NCI-H82 (cell line): ENCODE measurements at regions not wholly inside any gene's neighbourhood (a gene's known extent, or its start where the extent isn't known, plus 50 kb on each side); places are given as distances from the start of the nearest gene placed in this dataset.
"Not testable (repeated sequence)": the region's sequence is repeated elsewhere in the genome, so short reads cannot be mapped to it uniquely, and the experiment has no call there.

Source experiments
- DNase-seq: peaks from one replicate; lab custom pipeline; 2025; lab: John Stamatoyannopoulos, UW

- DNase-seq, result no peak
Measured at GRCh38 chr7:101146-102046, 91.0 kb upstream of the FAM20C start.

DNA sequence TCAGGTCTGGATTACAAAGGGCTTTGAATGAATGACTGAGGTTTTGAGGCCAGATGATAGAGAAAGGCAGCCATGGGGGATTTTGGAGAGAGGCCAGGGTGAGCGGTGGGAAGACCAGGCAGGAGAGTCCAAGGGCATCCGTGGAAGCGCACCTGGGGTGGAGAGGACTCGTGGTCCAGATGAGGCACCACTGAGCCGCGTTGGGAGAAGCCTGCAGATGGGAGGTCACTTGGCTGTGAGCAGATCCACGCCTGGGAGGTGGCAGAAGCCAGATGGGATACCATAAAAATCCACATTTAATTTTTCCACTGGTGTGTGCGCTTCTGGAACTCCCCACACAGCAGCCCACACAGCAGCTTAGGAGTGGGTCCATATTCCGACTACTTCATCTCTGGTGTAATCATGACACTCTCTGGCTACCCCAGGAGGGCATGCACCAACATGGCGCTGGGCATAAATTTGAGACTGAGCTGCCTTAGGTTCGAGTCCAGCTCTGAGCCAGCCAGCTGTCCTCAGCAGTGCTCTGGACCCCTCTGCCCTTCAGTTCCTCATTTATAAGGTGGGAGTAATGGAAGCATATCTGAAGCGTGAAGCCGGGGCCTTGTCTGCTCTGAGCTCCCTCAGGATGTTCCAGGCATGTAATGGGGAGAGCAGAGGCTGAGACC, 90.2 kb upstream of the FAM20C start:
- DNase-seq, result no peak

GRCh38 chr7:102721-103120, 89.7 kb upstream of the FAM20C start:
- no peak for DNase-seq

DNA sequence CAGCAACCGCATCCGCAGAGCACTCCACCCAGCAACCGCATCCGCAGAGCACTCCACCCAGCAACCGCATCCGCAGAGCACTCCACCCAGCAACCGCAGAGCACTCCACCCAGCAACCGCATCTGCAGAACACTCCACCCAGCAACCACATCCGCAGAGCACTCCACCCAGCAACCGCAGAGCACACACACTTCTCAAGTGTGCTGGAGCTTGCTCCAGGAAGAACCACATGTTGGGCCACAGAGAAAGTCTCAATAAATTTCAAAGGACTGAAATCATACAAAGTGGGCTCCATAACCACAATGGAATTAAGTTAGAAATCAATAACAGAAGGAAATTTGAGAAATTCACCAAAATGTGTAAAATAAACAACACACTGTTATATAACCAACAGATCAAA, 88.4 kb upstream of the FAM20C start:
- DNase-seq, result not testable (repeated sequence)

DNA sequence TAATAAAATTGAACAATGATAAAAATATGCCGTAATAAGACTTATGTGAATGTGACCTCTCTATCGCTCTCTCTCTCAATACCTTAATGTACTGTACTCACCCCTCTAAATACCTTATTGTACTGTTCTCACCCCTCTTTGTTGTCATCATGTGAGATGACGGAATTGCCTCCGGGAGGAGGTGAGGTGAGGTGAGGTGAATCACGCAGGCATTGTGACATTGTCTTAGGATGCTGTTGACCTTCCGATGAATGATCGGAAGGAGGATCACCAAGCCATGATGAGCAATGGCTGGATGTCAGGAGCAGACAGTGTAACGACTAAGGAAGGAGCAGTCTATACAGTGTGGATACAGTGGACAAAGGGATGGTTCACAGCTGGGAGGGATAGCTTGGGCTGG, 87.4 kb upstream of the FAM20C start:
- DNase-seq, result no peak

DNA sequence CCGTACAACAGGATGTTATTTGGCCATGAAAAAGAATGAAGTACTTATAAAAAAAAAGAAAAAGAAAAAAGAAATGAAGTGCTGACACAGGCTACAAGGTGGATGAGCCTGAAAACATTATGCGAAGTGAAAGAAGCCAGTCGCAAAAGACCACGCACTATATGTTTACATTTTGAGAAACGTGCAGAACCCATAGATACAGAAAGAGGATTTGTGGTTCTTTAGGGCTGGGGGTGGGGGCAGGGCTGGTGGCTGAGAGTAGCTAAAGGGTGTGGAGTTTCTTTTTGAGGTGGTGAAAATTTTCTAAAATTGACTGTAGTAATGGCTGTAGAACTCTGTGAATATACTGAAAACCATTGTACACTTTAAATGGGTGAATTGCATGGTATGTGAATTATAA, 86.0 kb upstream of the FAM20C start:
- DNase-seq, result no peak

DNA sequence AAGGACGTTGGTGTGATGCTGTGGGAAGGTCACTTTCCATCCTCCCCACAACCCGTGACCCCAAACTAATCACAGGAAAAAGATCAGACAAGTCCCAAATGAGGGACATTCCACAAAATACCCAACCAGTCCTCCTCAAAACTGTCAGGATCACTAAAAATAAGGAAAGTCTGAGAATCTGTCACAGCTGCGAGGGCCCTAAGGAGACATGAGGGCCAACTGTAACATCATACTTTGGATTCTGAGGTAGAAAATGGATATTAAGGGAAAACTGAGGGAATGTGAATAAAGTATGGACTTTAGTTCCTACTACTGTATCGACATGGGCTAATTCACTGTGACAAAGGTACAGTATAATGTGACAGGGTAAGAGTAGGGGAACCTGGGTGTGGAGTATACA, 85.1 kb upstream of the FAM20C start:
- DNase-seq, result no peak

GRCh38 chr7:107907-108306, 84.5 kb upstream of the FAM20C start:
- no peak for DNase-seq

GRCh38 chr7:109094-109493, 83.3 kb upstream of the FAM20C start:
- no peak for DNase-seq

GRCh38 chr7:109898-110556, 82.3 kb upstream of the FAM20C start:
- DNase-seq, result no peak

DNA sequence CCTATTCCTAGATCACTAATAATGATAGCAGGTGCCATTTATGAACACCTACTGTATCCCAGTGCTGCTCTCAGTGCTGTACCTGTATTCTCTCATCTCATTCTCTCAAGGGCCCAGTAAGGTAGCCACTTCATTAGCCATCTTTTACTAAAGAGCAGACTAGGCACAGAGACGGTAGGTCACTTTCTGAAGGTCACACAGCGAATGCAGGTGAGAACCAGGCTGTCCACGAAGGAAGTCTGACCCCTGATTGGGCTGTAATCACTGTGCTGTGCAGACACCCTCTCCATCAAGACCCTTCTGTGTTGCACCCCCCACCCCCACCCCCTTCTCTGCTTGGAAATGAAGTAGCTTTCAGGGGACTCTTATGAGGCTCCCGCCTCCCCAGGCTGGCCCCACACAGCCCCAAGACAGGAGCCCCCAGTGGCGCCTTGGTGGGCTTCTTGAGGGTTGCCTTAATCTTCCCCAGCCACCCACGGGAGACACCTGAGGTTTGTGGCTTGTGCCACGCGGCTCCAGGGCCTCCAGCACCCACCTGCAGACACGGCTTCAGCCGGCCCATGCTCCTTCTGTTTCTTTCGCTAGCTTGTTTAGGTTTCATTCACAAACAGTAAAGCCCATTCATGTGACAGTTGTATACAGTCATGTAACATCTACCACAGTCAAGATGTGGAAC, 81.7 kb upstream of the FAM20C start:
- no peak for DNase-seq

GRCh38 chr7:111591-111990, 80.8 kb upstream of the FAM20C start:
- no peak for DNase-seq

GRCh38 chr7:112881-113280, 79.5 kb upstream of the FAM20C start:
- DNase-seq, result no peak

DNA sequence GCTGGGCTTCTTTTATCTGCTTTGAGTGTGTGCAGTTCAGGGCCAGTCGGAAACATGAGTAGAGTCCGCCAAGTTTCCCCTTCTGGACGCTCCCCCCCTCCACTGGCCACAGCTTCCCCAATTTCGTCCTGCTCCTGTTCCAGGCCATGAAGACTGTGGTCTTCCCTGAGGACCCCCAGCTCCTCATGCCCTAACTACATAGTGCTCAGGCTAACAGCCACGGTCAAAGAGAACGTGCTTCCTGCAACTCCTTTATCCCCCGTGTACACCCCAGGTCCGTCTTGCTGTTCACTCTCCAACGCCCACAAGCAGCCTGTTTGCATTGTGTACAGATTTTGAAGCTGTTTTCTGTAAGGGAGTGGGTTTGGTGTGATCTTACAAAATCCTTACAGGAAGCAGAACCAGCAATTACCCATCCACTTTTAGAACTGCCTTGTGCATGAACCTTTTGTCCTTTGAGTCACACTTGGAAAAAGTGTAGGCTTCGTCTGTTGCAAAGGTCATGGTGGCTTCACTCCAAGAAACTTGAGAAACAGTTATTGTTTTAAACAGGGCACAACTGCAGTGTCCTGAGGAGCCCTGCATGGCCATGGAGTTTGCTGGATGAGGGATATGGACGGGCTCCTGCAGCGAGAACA, 77.0 kb upstream of the FAM20C start:
- no peak for DNase-seq

GRCh38 chr7:116188-116981, 76.0 kb upstream of the FAM20C start:
- no peak for DNase-seq

DNA sequence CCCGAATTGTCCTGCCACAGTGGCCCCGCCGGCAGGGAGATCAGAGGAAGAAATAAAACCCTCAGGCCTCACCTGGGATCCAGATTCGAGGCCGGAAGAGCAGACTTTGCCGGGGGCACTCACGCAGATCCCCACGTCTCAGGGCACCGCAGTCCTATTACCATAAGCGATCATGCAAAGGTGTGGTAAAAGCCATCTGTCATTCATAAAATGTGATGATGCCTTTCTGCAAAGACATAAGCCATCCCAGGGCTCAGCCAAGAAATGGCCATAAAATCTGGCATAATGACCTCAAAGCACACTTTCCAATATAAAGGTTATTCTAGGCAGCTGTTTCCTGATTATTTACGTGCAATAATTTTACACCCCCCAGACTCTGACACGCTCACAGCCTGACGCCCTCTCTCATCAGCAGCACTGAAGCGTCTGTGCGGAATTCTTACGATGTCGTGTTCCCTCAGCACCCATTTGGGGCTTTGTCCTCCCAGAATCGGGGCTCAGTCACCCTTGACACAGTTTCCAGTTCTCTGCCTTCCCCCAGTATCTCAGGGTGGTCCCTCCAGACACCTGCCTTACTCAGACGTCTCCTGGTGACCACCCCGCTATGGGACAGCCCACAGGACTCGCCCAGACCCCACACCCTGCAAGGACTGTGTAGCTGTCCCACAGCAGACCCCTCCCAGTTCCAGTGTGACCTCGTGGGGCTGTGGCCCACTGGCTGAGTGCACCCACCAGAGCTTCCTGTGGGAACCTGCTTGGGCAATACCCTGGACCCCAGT, 74.3 kb upstream of the FAM20C start:
- no peak for DNase-seq

- no peak for DNase-seq
Measured at GRCh38 chr7:118615-119391, 73.6 kb upstream of the FAM20C start.

GRCh38 chr7:119392-120163, 72.8 kb upstream of the FAM20C start:
- peak; percentile 19 for DNase-seq
